Caco-2 (cell line): ENCODE measurements at regions not wholly inside any gene's neighbourhood (a gene's known extent, or its start where the extent isn't known, plus 50 kb on each side); places are given as distances from the start of the nearest gene placed in this dataset.

ENCODE experiments used
- BruUV-seq: library from RNA; stranded (reverse); fragments of 400-500 nt; replicated peaks from 2 replicates; lab custom pipeline; 2021; lab: Mats Ljungman, UMichigan
- CTCF ChIA-PET: fragments of 300-600 bp; sonication (Branson Sonifier 250); formaldehyde crosslinking; loops from one replicate; lab custom pipeline; 2022; ENCODE audit warnings: antibody characterized with exemption; lab: Charles Lee
- POLR2A ChIA-PET: fragments of 300-600 bp; sonication (Branson Sonifier 250); formaldehyde crosslinking; loops from one replicate; lab custom pipeline; 2022; ENCODE audit warnings: antibody characterized with exemption; lab: Charles Lee
- DNase-seq, 2 experiments: peaks; one replicate each; pipeline versions ENCODE4 v3.0.0 to v3.0.0-alpha.2; 2020 to 2022
- H3K27me3 ChIP-seq: replicated peaks from 2 replicates; pipeline ENCODE4 v1.6.0; 2011; ENCODE audit warnings: low read length; ENCODE audit not compliant: control insufficient read depth, insufficient read depth
- H3K36me3 ChIP-seq: 2 replicates; pipeline ENCODE4 v1.5.1; 2011; ENCODE audit warnings: low read length; ENCODE audit not compliant: control insufficient read depth, insufficient read depth
- H3K4me1 ChIP-seq: fragments of 250-450 bp; sonication (Bioruptor Pico); 2 replicates; pipeline ENCODE4 v1.5.1; 2020; ENCODE audit warnings: mild to moderate bottlenecking
- H3K4me3 ChIP-seq: 2 replicates; pipeline ENCODE4 v1.5.1; 2011; ENCODE audit warnings: low read depth, mild to moderate bottlenecking, control low read depth, low read length
- H3K9me3 ChIP-seq: fragments of 250-450 bp; sonication (Bioruptor Pico); 2 replicates; pipeline ENCODE4 v1.5.1; 2020; ENCODE audit warnings: mild to moderate bottlenecking, moderate library complexity
- H3K27ac Mint-ChIP-seq: one replicate; pipeline ENCODE4 v1.8.0; 2022; ENCODE audit warnings: mixed read lengths; ENCODE audit not compliant: unreplicated experiment
- H3K27me3 Mint-ChIP-seq: one replicate; pipeline ENCODE4 v1.8.0; 2022; ENCODE audit warnings: mixed read lengths; ENCODE audit not compliant: insufficient read depth, unreplicated experiment
- H3K36me3 Mint-ChIP-seq: one replicate; pipeline ENCODE4 v1.8.0; 2022; ENCODE audit warnings: mild to moderate bottlenecking, mixed read lengths; ENCODE audit not compliant: insufficient read depth, unreplicated experiment
- H3K4me1 Mint-ChIP-seq: one replicate; pipeline ENCODE4 v1.8.0; 2022; ENCODE audit warnings: low read depth, mixed read lengths; ENCODE audit not compliant: unreplicated experiment
- H3K4me3 Mint-ChIP-seq: one replicate; pipeline ENCODE4 v1.8.0; 2022; ENCODE audit warnings: mild to moderate bottlenecking, moderate library complexity, mixed read lengths; ENCODE audit not compliant: unreplicated experiment
- H3K9me3 Mint-ChIP-seq: one replicate; pipeline ENCODE4 v1.8.0; 2022; ENCODE audit warnings: mixed read lengths; ENCODE audit not compliant: unreplicated experiment
- CTCF ChIP-seq, 2 experiments: fragments of 200-600 bp in 1 of 2; IDR thresholded peaks; 1 replicate in 1 of 2; 2 replicates in 1 of 2; pipeline versions ENCODE4 v1.5.1 to v1.8.0; 2011 to 2022; ENCODE audit warnings: antibody characterized with exemption in 1 of 2, control low read depth in 1 of 2, inconsistent platforms in 1 of 2, low read depth in 1 of 2, low read length in 1 of 2, mild to moderate bottlenecking in 1 of 2, moderate library complexity in 1 of 2; ENCODE audit not compliant: insufficient read depth in 1 of 2, severe bottlenecking in 1 of 2, unreplicated experiment in 1 of 2
- intact Hi-C: fragments of 100-400 bp; cut with micrococcal nuclease; formaldehyde crosslinking; loops from one replicate; pipeline ENCODE4 v1.10.0; 2022; ENCODE audit not compliant: unreplicated experiment

GRCh38 chr9:113707953-113708695 lies 168.0 kb upstream of the ZNF618 start:
- Histone ChIP-seq H3K36me3 (no peaks in the 10 kb centered on the region), H3K4me1 (peaks cover 14% of the 10 kb centered on the region), H3K9me3 (no peaks in the 10 kb centered on the region), H3K4me3 (no peak overlapping the region), H3K27me3 (no peaks in the 10 kb centered on the region)
- Mint-ChIP-seq H3K36me3 (no peaks in the 10 kb centered on the region), H3K4me3 (no peak overlapping the region), H3K27me3 (peaks cover 4% of the 10 kb centered on the region), H3K27ac (no peak overlapping the region), H3K9me3 (no peaks in the 10 kb centered on the region), H3K4me1 (peaks cover 7% of the 10 kb centered on the region)
- ChIA-PET POLR2A (no interaction called here), CTCF (no interaction called here)
- no TSS peak for BruUV-seq
- intact Hi-C loops = no loop called here
- DNase-seq = no peak
- no peak for TF ChIP-seq CTCF (IDR thresholded peaks at IDR 0.05; ENCODE audit: insufficient read depth in 1 of 2, low read depth in 1 of 2, low read length in 1 of 2, severe bottlenecking in 1 of 2, unreplicated experiment in 1 of 2)

GRCh38 chr9:113708821-113709713 lies 167.0 kb upstream of the ZNF618 start:
- Histone ChIP-seq H3K9me3 (no peaks in the 10 kb centered on the region), H3K36me3 (no peaks in the 10 kb centered on the region), H3K4me3 (no peak overlapping the region), H3K27me3 (no peaks in the 10 kb centered on the region), H3K4me1 (peaks cover 14% of the 10 kb centered on the region)
- no peaks in the 10 kb centered on the region for H3K9me3 Mint-ChIP-seq
- no peak overlapping the region for H3K4me3 Mint-ChIP-seq
- DNase-seq = no peak
- no peak for TF ChIP-seq CTCF (IDR thresholded peaks at IDR 0.05; ENCODE audit: insufficient read depth in 1 of 2, low read depth in 1 of 2, low read length in 1 of 2, severe bottlenecking in 1 of 2, unreplicated experiment in 1 of 2)
- ChIA-PET CTCF (interaction anchor here (0.6 kb wide), 1 partner anchor 32 kb away, joined by 3 read pairs; no protein-coding TSS in a partner anchor), POLR2A (no interaction called here)
- intact Hi-C loops = no loop called here
- H3K36me3 Mint-ChIP-seq = no peaks in the 10 kb centered on the region
- no TSS peak for BruUV-seq
- peaks cover 7% of the 10 kb centered on the region for H3K4me1 Mint-ChIP-seq
- no peak overlapping the region for H3K27ac Mint-ChIP-seq
- peaks cover 4% of the 10 kb centered on the region for H3K27me3 Mint-ChIP-seq

GRCh38 chr9:113709721-113710120 lies 166.4 kb upstream of the ZNF618 start:
- no peaks in the 10 kb centered on the region for H3K9me3 ChIP-seq
- H3K27me3 ChIP-seq = no peaks in the 10 kb centered on the region
- H3K36me3 Mint-ChIP-seq = no peaks in the 10 kb centered on the region
- peaks cover 4% of the 10 kb centered on the region for H3K27me3 Mint-ChIP-seq
- H3K9me3 Mint-ChIP-seq = no peaks in the 10 kb centered on the region
- no peak overlapping the region for H3K27ac Mint-ChIP-seq
- intact Hi-C loops = no loop called here
- BruUV-seq = no TSS peak
- H3K4me1 ChIP-seq = peaks cover 14% of the 10 kb centered on the region
- H3K4me3 ChIP-seq = no peak overlapping the region
- no peak for DNase-seq
- peaks cover 7% of the 10 kb centered on the region for H3K4me1 Mint-ChIP-seq
- H3K4me3 Mint-ChIP-seq = no peak overlapping the region
- H3K36me3 ChIP-seq = no peaks in the 10 kb centered on the region
- POLR2A ChIA-PET = no interaction called here
- no peak for TF ChIP-seq CTCF (IDR thresholded peaks at IDR 0.05; ENCODE audit: insufficient read depth in 1 of 2, low read depth in 1 of 2, low read length in 1 of 2, severe bottlenecking in 1 of 2, unreplicated experiment in 1 of 2)
- CTCF ChIA-PET = interaction anchor here (0.6 kb wide), 1 partner anchor 32 kb away, joined by 3 read pairs; no protein-coding TSS in a partner anchor
